Lower leg skin (tissue), 4 donors: ENCODE measurements at regions not wholly inside any gene's neighbourhood (a gene's known extent, or its start where the extent isn't known, plus 50 kb on each side); places are given as distances from the start of the nearest gene placed in this dataset.

Source experiments
- DNase-seq, 2 donors: peaks; one replicate each; pipeline ENCODE4 v3.0.0-alpha.2; 2019; ENCODE audit warnings: low spot score in 2 of 2
- H3K4me3 ChIP-seq: fragments of 200-600 bp; sonication (generic); 2 replicates; pipeline ENCODE4 v1.5.1; 2017; ENCODE audit warnings: mild to moderate bottlenecking, low read depth; ENCODE audit not compliant: poor library complexity, severe bottlenecking
- POLR2A ChIP-seq, 2 donors: fragments of 450-650 bp; IDR thresholded peaks; one replicate each; pipeline ENCODE4 v1.6.1; 2016 to 2017; ENCODE audit warnings: antibody characterized with exemption in 2 of 2, mild to moderate bottlenecking in 1 of 2, moderate library complexity in 1 of 2
- WGBS, 2 donors: methylation state at CpG; one replicate each; pipeline ENCODE4 v1.1.5; 2018; 5-methylcytosine and 5-hydroxymethylcytosine counted together
- intact Hi-C: fragments of 100-400 bp; cut with DNase I; formaldehyde crosslinking; loops from one replicate; pipeline ENCODE4 v1.15.0; 2023; ENCODE audit warnings: low total_unique reads
- TF ChIP-seq, protein P1 (sequence below), 3 donors: fragments of 450-650 bp; IDR thresholded peaks; one replicate each; pipeline ENCODE4 v1.5.1; 2016; ENCODE audit warnings: antibody characterized with exemption in 3 of 3, mild to moderate bottlenecking in 3 of 3, moderate library complexity in 2 of 3

DNA sequence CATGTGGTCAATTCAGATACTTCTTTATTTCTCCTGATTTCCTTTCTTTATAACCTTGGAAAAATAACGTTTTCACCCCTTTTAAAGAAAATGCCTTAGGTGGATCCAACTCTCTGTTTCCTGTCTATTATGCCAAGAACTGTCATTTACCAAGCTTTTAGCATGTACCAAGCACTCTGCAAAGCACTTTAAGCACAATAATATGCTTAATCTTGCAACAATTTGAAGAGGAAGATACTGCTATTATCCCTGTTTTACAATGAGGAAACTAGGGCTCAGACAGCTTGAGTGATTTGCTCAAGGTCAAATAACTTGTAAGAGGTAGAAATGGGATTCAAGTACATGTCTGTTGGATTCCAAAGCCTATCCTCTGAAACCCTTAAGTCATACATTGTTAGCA is 224.8 kb upstream of the IL12B start:
- 23% methylated on average over 1 of the region's 1 CpG for WGBS, 2 donors
- DNase-seq: no peak
- TF ChIP-seq POLR2A (IDR thresholded peaks at IDR 0.05): no peak
- TF ChIP-seq, protein P1, sequence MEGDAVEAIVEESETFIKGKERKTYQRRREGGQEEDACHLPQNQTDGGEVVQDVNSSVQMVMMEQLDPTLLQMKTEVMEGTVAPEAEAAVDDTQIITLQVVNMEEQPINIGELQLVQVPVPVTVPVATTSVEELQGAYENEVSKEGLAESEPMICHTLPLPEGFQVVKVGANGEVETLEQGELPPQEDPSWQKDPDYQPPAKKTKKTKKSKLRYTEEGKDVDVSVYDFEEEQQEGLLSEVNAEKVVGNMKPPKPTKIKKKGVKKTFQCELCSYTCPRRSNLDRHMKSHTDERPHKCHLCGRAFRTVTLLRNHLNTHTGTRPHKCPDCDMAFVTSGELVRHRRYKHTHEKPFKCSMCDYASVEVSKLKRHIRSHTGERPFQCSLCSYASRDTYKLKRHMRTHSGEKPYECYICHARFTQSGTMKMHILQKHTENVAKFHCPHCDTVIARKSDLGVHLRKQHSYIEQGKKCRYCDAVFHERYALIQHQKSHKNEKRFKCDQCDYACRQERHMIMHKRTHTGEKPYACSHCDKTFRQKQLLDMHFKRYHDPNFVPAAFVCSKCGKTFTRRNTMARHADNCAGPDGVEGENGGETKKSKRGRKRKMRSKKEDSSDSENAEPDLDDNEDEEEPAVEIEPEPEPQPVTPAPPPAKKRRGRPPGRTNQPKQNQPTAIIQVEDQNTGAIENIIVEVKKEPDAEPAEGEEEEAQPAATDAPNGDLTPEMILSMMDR (IDR thresholded peaks at IDR 0.05): no peak
- intact Hi-C loops: no loop called here
- no peak overlapping the region for H3K4me3 ChIP-seq

DNA sequence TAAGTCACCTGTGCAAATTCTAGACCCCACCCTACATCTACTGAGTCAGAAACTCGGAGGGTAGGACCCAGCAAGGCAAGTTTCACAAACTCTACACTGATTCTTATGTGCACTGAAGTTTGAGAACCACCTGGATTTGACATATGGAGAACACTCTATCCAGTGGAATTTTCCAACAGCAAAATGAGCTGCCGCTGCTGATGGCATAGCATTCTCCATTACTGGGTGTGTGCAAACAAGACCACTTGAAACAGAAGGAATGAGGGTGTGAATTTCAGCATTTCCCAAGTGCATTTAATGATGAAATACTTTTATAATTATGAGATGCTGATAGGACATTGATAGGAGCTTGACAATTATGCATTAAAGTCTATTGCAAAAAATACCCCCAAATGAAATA is 229.1 kb upstream of the IL12B start:
- TF ChIP-seq, protein P1 (IDR thresholded peaks at IDR 0.05): no peak
- intact Hi-C loops: no loop called here
- no peak overlapping the region for H3K4me3 ChIP-seq
- DNase-seq: no peak
- 84 to 95% methylated on average over 2 of the region's 2 CpGs for WGBS, 2 donors

DNA sequence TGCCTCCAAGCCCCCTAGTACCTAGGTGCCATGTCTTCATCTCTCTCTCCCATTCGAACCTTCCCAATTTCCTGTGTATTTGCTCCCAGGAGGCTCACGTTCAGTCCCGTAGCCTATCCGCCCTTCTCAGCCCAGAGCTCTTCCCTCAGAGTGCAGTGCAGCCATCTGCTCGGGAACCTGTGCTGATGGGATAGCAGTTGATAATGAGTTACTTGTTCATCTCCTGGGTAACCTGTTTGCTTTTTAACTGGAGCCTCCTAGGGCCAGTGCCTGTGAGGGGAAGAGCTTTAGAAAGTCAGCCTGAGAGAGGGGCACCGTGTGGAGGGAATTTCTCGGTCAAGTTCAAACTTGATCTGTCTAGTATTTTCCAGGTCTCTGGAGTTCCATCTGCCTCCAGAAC is 229.8 kb upstream of the IL12B start:
- H3K4me3 ChIP-seq: no peak overlapping the region
- intact Hi-C loops: no loop called here
- 73 to 85% methylated on average over 7 of the region's 7 CpGs for WGBS, 2 donors
- no peak for DNase-seq
- TF ChIP-seq, protein P1 (IDR thresholded peaks at IDR 0.05): no peak
- TF ChIP-seq POLR2A (IDR thresholded peaks at IDR 0.05): no peak

DNA sequence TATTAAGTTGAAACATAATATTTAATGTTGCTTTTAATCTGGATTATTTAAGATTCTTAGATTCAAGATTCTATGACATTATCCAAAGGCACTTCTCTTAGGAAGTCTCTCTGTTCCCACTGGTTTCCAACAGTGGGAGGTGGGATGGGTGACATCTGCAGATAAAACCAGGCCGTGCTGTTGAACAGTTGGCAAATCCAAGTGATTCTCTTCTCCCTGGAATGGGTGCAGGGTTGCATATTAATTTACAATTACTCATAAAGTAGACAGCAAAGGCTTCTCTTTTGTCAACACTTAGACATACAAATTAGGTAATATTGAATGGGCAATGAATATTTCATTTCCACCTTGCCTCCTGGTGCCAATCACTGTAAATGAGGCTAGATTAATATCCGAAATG is 233.7 kb upstream of the IL12B start:
- 71 to 78% methylated on average over 2 of the region's 2 CpGs for WGBS, 2 donors
- no peak for DNase-seq
- TF ChIP-seq POLR2A (IDR thresholded peaks at IDR 0.05): no peak
- TF ChIP-seq, protein P1 (IDR thresholded peaks at IDR 0.05): no peak
- intact Hi-C loops: no loop called here
- H3K4me3 ChIP-seq: no peak overlapping the region

DNA sequence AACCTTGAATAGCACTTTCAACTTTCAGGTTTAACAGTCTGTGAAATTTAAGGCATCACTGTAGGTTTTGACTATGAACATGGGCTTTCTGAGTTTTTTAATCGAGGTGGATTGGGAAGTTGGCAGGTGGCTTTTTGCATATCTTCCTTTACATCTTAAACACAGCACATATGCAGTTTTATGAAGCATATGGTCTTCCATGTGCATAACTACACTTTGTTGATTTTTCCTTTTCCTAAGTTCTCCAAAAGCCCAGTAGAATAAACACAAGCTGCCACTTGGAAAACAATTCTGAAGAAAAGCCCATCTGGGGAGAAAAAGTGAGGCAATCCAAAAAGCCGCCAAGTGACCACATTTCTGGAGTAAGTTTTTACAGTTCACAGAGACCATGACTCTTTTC is 236.5 kb upstream of the IL12B start:
- DNase-seq: no peak
- no peak for TF ChIP-seq POLR2A (IDR thresholded peaks at IDR 0.05)
- TF ChIP-seq, protein P1 (IDR thresholded peaks at IDR 0.05): no peak
- 70 to 74% methylated on average over 2 of the region's 2 CpGs for WGBS, 2 donors

DNA sequence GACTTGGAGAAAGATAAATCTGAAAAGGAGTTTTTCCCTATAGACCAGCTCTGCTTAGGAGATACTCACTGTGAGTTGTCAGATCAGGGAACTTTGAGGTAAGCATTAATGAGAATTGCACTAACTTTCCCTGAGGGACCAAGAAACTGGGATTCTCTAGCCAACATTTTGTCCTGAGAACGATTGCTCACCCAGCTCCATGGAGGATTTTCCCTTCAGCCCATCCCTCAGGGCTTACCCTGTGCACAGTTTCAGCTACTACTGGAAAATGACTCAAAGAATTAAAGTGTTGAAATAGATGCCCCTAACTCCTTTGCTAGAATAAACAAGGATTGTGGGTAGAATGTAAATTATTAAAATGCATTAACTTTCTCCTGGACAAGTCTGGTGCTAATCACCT is 237.2 kb upstream of the IL12B start:
- TF ChIP-seq POLR2A (IDR thresholded peaks at IDR 0.05): no peak
- TF ChIP-seq, protein P1 (IDR thresholded peaks at IDR 0.05): no peak
- intact Hi-C loops: no loop called here
- H3K4me3 ChIP-seq: no peak overlapping the region
- DNase-seq: no peak
- 29 to 39% methylated on average over 1 of the region's 1 CpG for WGBS, 2 donors

More for the DNA sequence above, 236.5 kb upstream of the IL12B start:
- H3K4me3 ChIP-seq: no peak overlapping the region
- intact Hi-C loops: no loop called here
